Panc1 (cell line): ENCODE measurements at regions not wholly inside any gene's neighbourhood (a gene's known extent, or its start where the extent isn't known, plus 50 kb on each side); places are given as distances from the start of the nearest gene placed in this dataset.

ENCODE experiments used
- SIN3A ChIP-seq: IDR thresholded peaks from 2 replicates; pipeline ENCODE4 v1.6.1; 2012; ENCODE audit warnings: low read depth, mild to moderate bottlenecking, low read length, moderate library complexity, borderline replicate concordance; ENCODE audit not compliant: insufficient read depth
- TF ChIP-seq, protein P1 (sequence below): fragments of 450-650 bp; IDR thresholded peaks from 2 replicates; pipeline ENCODE4 v1.5.1; 2017; ENCODE audit warnings: mild to moderate bottlenecking

DNA sequence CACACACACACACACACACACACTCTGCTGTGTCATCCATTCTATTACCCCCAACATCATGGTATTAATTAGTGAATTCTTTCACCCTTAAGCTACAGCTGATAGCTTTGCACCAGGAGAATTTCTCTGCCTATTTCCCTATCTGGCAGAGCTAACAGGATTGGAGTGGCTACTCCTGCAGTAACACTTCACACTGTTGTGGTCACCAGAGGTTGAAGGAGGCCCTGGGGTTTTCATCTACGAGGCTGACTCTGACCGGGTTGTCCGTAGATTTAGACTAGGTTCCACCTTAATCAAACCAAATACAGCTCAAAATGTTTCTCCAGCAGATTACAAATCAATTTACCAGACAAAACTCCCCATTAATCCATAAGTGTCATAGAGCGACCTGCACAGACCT is 69.2 kb upstream of the RIPOR2 start:
- TF ChIP-seq, protein P1, sequence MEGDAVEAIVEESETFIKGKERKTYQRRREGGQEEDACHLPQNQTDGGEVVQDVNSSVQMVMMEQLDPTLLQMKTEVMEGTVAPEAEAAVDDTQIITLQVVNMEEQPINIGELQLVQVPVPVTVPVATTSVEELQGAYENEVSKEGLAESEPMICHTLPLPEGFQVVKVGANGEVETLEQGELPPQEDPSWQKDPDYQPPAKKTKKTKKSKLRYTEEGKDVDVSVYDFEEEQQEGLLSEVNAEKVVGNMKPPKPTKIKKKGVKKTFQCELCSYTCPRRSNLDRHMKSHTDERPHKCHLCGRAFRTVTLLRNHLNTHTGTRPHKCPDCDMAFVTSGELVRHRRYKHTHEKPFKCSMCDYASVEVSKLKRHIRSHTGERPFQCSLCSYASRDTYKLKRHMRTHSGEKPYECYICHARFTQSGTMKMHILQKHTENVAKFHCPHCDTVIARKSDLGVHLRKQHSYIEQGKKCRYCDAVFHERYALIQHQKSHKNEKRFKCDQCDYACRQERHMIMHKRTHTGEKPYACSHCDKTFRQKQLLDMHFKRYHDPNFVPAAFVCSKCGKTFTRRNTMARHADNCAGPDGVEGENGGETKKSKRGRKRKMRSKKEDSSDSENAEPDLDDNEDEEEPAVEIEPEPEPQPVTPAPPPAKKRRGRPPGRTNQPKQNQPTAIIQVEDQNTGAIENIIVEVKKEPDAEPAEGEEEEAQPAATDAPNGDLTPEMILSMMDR: no peak
- no peak for TF ChIP-seq SIN3A
